Stimulated activated CD8-positive, alpha-beta memory T cell treated with anti-CD3 and anti-CD28 coated beads, Interleukin-4, amount 100 ng/mL, for 1 hour (primary cell): ENCODE measurements at regions not wholly inside any gene's neighbourhood (a gene's known extent, or its start where the extent isn't known, plus 50 kb on each side); places are given as distances from the start of the nearest gene placed in this dataset.
"Not testable (repeated sequence)": the region's sequence is repeated elsewhere in the genome, so short reads cannot be mapped to it uniquely, and the experiment has no call there.

ENCODE experiments used
- DNase-seq, 2 donors: peaks; one replicate each; pipeline ENCODE4 v3.0.0-alpha.2; 2020; ENCODE audit warnings: low read depth in 2 of 2, low spot score in 1 of 2

- no peak for DNase-seq
These were observed 651.8 kb downstream of the LMO4 start for GRCh38 chr1:87980494-87980893.

DNA sequence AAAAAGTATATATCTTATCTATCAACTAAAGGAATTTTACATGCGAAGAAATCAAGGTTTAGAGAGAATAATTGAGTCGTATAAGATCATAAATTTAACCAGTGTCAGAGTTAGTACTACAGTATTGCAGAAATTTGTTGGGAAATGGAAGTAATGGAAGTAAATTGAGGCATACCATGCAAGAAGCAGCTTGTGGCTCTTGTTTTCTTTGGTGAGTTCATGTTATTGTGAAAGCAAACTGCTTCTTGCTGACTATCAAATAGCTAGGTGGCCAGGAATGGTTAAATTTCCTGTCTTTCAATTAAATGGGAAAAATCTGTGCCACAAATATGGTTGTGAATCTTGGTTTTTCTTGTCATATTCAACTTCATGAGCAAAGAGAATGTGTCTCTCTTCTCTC lies 652.7 kb downstream of the LMO4 start:
- DNase-seq: no peak

DNA sequence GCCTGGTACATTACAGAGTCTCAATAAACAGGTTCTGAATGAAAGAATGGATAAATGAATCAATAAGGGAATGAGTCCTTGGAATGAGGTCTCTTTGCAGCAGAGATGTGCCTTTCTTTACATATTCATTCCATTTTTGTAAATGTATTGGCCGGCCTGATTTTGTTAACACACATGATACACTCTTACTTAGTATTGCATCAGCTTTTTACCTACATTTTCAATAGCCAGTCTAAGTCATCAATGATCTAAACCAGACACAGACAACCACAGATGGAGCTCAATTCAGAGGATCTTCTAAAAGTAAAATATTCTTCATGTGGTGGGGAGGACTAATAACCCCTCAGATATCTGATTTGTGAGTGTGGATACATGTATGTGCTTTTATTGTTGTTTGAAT lies 653.1 kb downstream of the LMO4 start:
- DNase-seq: no peak

- no peak for DNase-seq
These were observed 655.2 kb downstream of the LMO4 start for GRCh38 chr1:87983841-87984240.

- DNase-seq: no peak
These were observed 656.4 kb downstream of the LMO4 start for GRCh38 chr1:87985071-87985470.

GRCh38 chr1:87986130-87986866 lies 657.6 kb downstream of the LMO4 start:
- DNase-seq: no peak

DNA sequence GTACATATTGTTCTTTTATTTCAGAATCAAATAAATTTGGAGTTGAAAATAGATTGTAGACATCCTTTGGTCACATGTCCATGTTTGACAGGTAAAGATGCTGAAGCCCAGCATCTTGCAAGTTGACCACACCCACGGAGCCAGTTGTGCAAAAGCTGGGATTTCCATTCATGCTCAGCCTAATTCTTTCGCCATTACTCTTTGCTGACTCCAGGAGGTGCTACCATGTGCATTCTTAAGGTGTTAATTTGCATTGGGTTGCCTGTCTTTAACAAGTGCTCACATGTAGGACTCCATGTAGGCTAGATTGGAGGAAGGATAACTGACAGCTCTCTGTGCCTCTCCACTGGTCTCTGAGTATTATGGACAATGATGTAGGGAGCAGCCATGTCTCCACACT lies 660.7 kb downstream of the LMO4 start:
- no peak for DNase-seq

DNA sequence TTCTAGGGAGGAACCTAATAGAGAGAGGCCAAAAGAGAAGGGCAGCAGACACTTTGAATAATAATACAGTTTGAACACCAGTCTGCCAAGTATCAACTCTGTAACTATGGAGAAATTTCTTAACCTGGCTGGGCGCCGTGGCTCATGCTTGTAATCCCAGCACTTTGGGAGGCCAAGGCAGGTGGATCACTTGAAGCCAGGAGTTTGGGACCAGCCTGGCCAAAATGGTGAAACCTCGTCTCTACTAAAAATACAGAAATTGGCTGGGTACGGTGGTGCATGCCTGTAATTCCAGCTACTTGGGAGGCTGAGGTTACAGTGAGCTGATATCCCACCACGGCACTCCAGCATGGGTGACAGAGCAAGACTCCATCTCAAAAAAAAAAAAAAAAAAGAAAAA lies 663.9 kb downstream of the LMO4 start:
- DNase-seq: not testable (repeated sequence)

DNA sequence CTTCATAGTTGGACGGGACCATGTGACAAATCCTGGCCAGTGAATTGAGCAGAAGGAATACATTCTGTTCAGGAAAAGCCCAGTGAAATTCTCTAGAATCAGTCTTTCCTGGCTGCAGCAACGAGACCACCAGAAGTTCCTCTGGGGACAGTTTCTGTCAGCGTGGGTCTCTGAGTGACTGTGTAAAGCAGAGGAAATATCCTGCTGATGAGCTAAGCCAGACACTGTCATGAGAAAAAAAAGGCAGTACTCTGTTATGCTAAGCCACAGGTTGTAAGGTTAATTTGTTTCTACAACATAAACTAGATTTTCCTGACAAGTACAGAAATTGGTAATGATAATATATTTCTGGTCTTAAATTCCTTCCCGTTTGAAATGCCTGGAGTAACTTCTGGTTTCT lies 664.4 kb downstream of the LMO4 start:
- no peak for DNase-seq

DNA sequence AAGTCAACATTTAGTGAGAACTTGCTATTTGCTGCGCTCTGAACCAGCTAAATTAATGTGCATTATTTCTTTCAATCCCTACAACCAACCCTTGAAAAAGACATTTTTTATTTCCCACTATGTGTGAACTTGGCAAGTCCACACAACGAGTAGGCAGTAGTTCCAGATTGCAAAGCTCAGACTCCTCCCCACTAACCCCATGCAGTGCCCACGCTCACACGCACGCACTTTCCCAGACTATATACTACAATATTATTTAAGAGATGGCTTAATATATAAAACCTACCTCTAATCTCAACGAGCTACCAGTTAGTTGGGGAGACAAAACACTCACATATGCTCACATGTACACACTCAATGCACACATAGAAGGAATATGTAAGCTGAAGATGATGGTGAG lies 671.2 kb downstream of the LMO4 start:
- no peak for DNase-seq

DNA sequence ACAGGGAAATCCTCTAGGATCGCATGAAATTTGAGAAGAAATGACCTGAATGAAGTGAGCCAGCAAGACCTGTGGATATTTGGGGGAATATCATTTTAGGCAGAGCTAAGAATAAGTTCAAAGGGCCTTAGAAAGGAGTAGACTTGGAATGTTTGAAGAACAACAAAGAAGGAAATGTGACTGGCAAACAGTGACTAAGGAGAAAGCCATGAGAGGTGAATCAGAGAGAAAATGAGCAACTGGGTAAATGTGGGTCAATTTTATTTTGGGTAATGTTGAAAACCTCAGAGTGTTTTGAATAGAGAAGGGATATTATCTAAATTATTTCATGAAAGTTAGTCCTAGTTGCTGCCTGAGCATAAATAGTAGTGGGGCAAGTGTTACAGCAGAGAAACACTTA lies 672.8 kb downstream of the LMO4 start:
- no peak for DNase-seq

GRCh38 chr1:88003255-88003654 lies 674.6 kb downstream of the LMO4 start:
- no peak for DNase-seq

GRCh38 chr1:88009916-88010315 lies 674.2 kb upstream of the PKN2 start:
- no peak for DNase-seq

- DNase-seq: no peak
These were observed 670.6 kb upstream of the PKN2 start for GRCh38 chr1:88013485-88013884.

GRCh38 chr1:88014131-88014530 lies 669.9 kb upstream of the PKN2 start:
- DNase-seq: no peak

DNA sequence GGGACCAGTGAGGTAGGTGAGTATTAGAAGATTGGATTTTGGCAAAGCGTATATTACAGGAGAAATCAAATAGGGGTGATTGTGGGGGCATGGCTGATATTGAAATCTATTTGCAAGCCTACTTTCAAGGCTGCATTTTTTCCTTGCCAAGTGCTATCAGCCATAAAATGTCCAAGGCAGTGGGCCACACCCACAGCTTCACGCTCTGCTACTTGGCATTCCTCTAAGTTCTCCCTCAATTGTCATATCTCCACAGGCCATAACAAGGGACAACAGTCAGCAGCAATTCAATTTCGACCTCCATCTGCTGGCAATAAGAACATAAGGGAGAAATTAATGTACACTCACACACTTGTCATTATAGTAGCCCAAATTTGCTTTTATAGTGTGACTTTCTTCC lies 667.1 kb upstream of the PKN2 start:
- no peak for DNase-seq

GRCh38 chr1:88021529-88021928 lies 662.5 kb upstream of the PKN2 start:
- DNase-seq: no peak

- DNase-seq: no peak
These were observed 661.6 kb upstream of the PKN2 start for GRCh38 chr1:88022516-88022915.

- DNase-seq: no peak
These were observed 654.9 kb upstream of the PKN2 start for GRCh38 chr1:88029142-88029541.

GRCh38 chr1:88029899-88030298 lies 654.2 kb upstream of the PKN2 start:
- no peak for DNase-seq

DNA sequence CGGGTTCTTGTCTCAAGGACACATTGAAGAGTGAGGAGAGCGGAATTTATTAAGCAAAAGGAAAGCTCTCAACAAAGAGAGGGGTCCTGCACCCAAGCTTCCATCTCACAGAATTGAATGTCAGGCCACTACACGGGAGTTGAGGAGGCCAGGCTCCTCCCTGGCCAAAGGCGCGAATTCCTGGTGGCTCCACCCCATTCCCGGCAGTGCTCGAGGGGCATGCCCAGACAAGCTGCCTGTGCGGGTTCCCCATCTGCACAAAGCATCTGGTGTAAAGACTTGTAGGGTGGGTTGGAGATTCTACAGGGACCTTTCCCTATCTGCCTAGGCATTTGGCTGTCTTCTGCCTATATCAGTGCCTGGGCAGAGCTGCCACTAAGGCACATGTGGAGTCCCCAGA lies 648.5 kb upstream of the PKN2 start:
- no peak for DNase-seq

- no peak for DNase-seq
These were observed 647.6 kb upstream of the PKN2 start for GRCh38 chr1:88036345-88037014.

DNA sequence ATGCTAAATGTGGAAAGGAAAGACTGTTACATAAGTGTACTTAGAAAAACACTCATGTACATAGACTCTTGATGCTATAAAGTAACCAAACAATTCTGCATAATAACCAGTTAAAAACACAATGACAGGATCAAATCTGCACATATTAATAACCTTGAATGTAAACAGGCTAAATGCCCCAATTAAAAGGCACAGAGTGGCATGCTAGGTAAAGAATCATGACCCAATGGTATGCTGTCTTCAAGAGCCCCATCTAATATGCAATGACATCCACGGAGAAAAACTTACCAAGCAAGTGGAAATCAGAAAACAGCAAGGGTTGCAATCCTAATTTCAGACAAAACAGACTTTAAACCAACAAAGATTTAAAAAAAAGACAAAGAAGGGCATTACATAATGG lies 644.8 kb upstream of the PKN2 start:
- no peak for DNase-seq
